OCI-LY3 (cell line): ENCODE measurements at regions not wholly inside any gene's neighbourhood (a gene's known extent, or its start where the extent isn't known, plus 50 kb on each side); places are given as distances from the start of the nearest gene placed in this dataset.

ENCODE experiments used
- EZH2phosphoT487 ChIP-seq: fragments of 200-600 bp; shearing (Covaris generic); IDR thresholded peaks from 2 replicates; pipeline ENCODE4 v1.6.1; 2018; ENCODE audit warnings: antibody characterized with exemption, mixed run types, low read depth
- TF ChIP-seq, protein P1 (sequence below): fragments of 200-600, 300-600 bp; sonication (generic); IDR thresholded peaks from 2 replicates; pipeline ENCODE4 v1.5.1; 2014; ENCODE audit warnings: antibody characterized with exemption, low read length, low read depth

DNA sequence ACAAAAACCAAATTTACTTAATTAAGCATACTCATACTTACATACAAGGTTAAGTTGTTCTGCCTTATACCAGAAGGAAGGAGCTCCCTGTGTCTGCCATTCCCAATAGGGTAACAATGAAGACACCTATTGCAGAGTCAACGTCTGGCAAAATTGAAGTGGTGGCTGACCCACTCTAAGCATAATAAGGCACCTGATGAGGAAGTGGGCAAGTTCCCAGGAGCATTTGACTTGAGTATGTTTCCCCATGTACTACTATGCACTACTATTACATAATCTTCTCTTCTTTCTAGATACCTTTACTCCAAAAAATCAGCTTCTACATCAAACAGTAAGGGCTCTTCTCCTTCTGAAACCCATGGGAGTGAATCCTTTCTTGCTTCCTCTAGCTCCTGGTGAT, 591.5 kb downstream of the PPARGC1A start:
- TF ChIP-seq, protein P1, sequence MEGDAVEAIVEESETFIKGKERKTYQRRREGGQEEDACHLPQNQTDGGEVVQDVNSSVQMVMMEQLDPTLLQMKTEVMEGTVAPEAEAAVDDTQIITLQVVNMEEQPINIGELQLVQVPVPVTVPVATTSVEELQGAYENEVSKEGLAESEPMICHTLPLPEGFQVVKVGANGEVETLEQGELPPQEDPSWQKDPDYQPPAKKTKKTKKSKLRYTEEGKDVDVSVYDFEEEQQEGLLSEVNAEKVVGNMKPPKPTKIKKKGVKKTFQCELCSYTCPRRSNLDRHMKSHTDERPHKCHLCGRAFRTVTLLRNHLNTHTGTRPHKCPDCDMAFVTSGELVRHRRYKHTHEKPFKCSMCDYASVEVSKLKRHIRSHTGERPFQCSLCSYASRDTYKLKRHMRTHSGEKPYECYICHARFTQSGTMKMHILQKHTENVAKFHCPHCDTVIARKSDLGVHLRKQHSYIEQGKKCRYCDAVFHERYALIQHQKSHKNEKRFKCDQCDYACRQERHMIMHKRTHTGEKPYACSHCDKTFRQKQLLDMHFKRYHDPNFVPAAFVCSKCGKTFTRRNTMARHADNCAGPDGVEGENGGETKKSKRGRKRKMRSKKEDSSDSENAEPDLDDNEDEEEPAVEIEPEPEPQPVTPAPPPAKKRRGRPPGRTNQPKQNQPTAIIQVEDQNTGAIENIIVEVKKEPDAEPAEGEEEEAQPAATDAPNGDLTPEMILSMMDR, result no peak
- TF ChIP-seq EZH2phosphoT487, result no peak
